AG09309 (cell line): ENCODE measurements at regions not wholly inside any gene's neighbourhood (a gene's known extent, or its start where the extent isn't known, plus 50 kb on each side); places are given as distances from the start of the nearest gene placed in this dataset.
A peak's percentile ranks its signal among the peaks of the same experiment; 100 is the strongest.

Experiments
- DNase-seq: peaks from one replicate; pipeline ENCODE4 v3.0.0-alpha.2; 2010; ENCODE audit warnings: low read depth
- H3K4me3 ChIP-seq: 2 replicates; pipeline ENCODE4 v1.5.1; 2011; ENCODE audit warnings: mild to moderate bottlenecking, low read depth, low read length, moderate library complexity; ENCODE audit not compliant: control insufficient read depth
- CTCF ChIP-seq: IDR thresholded peaks from 2 replicates; pipeline ENCODE4 v1.5.1; 2011; ENCODE audit warnings: mild to moderate bottlenecking, low read depth, low read length, inconsistent platforms; ENCODE audit not compliant: insufficient read depth, control insufficient read depth; ENCODE audit errors: missing control alignments

GRCh38 chr16:86824751-86825296, 246.5 kb downstream of the FOXL1 start:
- DNase-seq, result no peak
- no peak overlapping the region for H3K4me3 ChIP-seq
- TF ChIP-seq CTCF, result no peak

- no peak overlapping the region for H3K4me3 ChIP-seq
- DNase-seq, result no peak
- TF ChIP-seq CTCF, result no peak
Measured at GRCh38 chr16:86825631-86826030, 247.3 kb downstream of the FOXL1 start.

GRCh38 chr16:86826941-86827340, 248.6 kb downstream of the FOXL1 start:
- no peak for TF ChIP-seq CTCF
- DNase-seq, result no peak

GRCh38 chr16:86827521-86827920, 249.2 kb downstream of the FOXL1 start:
- DNase-seq, result no peak
- no peak for TF ChIP-seq CTCF
- H3K4me3 ChIP-seq, result no peak overlapping the region

More at GRCh38 chr16:86826941-86827340, 248.6 kb downstream of the FOXL1 start:
- H3K4me3 ChIP-seq, result no peak overlapping the region

- DNase-seq, result no peak
- TF ChIP-seq CTCF, result no peak
- H3K4me3 ChIP-seq, result no peak overlapping the region
Measured at GRCh38 chr16:86828202-86828601, 249.9 kb downstream of the FOXL1 start.

GRCh38 chr16:86828653-86829052, 250.3 kb downstream of the FOXL1 start:
- no peak overlapping the region for H3K4me3 ChIP-seq
- TF ChIP-seq CTCF, result no peak
- no peak for DNase-seq

- peak; percentile 7 for TF ChIP-seq CTCF
- no peak for DNase-seq
- no peak overlapping the region for H3K4me3 ChIP-seq
Measured at GRCh38 chr16:86831366-86831765, 253.0 kb downstream of the FOXL1 start.
